HL-60 (cell line): ENCODE measurements at regions not wholly inside any gene's neighbourhood (a gene's known extent, or its start where the extent isn't known, plus 50 kb on each side); places are given as distances from the start of the nearest gene placed in this dataset.

Experiments
- DNase-seq, 2 experiments: peaks; one replicate each; pipeline ENCODE4 v3.0.0-alpha.2; 2010 to 2020; ENCODE audit warnings: low read depth in 1 of 2, low spot score in 1 of 2
- H3K27ac ChIP-seq: fragments of 250-450 bp; sonication (Bioruptor Pico); replicated peaks from 2 replicates; pipeline ENCODE4 v1.5.1; 2020; ENCODE audit warnings: mild to moderate bottlenecking, moderate library complexity
- H3K27me3 ChIP-seq: fragments of 250-450 bp; sonication (Bioruptor Pico); 2 replicates; pipeline ENCODE4 v1.5.1; 2021; ENCODE audit warnings: mild to moderate bottlenecking, moderate library complexity; ENCODE audit not compliant: insufficient read depth, poor library complexity, severe bottlenecking
- H3K4me3 ChIP-seq: replicated peaks from 2 replicates; pipeline ENCODE4 v1.5.1; 2011; ENCODE audit warnings: mild to moderate bottlenecking, control low read depth, low read length; ENCODE audit not compliant: insufficient read depth
- CTCF ChIP-seq: IDR thresholded peaks from one replicate; pipeline ENCODE4 v1.5.1; 2011; ENCODE audit warnings: low read length, control low read depth, inconsistent platforms; ENCODE audit not compliant: insufficient read depth
- GABPA ChIP-seq: IDR thresholded peaks from 2 replicates; pipeline ENCODE4 v1.6.1; 2012; ENCODE audit warnings: low read depth
- POLR2AphosphoS5 ChIP-seq: IDR thresholded peaks from 2 replicates; pipeline ENCODE4 v1.6.1; 2012; ENCODE audit warnings: low read depth
- REST ChIP-seq: IDR thresholded peaks from 2 replicates; pipeline ENCODE4 v1.6.1; 2012; ENCODE audit warnings: low read depth; ENCODE audit not compliant: insufficient replicate concordance
- SPI1 ChIP-seq: IDR thresholded peaks from 2 replicates; pipeline ENCODE4 v1.6.1; 2012; ENCODE audit warnings: low read depth, mild to moderate bottlenecking, borderline replicate concordance

- no peak for DNase-seq
- Histone ChIP-seq H3K27me3 (no peaks in the 10 kb centered on the region), H3K27ac (no peak overlapping the region), H3K4me3 (no peak overlapping the region)
- no peak for TF ChIP-seq REST
- TF ChIP-seq CTCF: no peak
- no peak for TF ChIP-seq POLR2AphosphoS5
- TF ChIP-seq SPI1: no peak
- TF ChIP-seq GABPA: no peak
Measured at GRCh38 chr13:38147050-38147449, 202.6 kb upstream of the UFM1 start.

GRCh38 chr13:38141792-38142191 is 207.9 kb upstream of the UFM1 start:
- Histone ChIP-seq H3K4me3 (no peak overlapping the region), H3K27me3 (no peaks in the 10 kb centered on the region), H3K27ac (no peak overlapping the region)
- TF ChIP-seq CTCF (no peak), REST (no peak), POLR2AphosphoS5 (no peak), SPI1 (no peak), GABPA (no peak)
- DNase-seq: no peak

GRCh38 chr13:38135592-38135991 is 214.1 kb upstream of the UFM1 start:
- Histone ChIP-seq H3K27me3 (no peaks in the 10 kb centered on the region), H3K4me3 (no peak overlapping the region), H3K27ac (no peak overlapping the region)
- DNase-seq: no peak
- TF ChIP-seq REST (no peak), SPI1 (no peak), POLR2AphosphoS5 (no peak), CTCF (no peak), GABPA (no peak)
